Vagina (tissue), 2 donors: ENCODE measurements at regions not wholly inside any gene's neighbourhood (a gene's known extent, or its start where the extent isn't known, plus 50 kb on each side); places are given as distances from the start of the nearest gene placed in this dataset.
"Not testable (repeated sequence)": the region's sequence is repeated elsewhere in the genome, so short reads cannot be mapped to it uniquely, and the experiment has no call there.

Experiments
- DNase-seq, 2 donors: peaks; one replicate each; pipeline ENCODE4 v3.0.0-alpha.2; 2017; ENCODE audit errors: extremely low spot score in 2 of 2
- H3K27ac ChIP-seq: fragments of 200-600 bp; sonication (generic); one replicate; pipeline ENCODE4 v1.5.1; 2019
- H3K27me3 ChIP-seq: fragments of 200-600 bp; sonication (generic); one replicate; pipeline ENCODE4 v1.5.1; 2019
- H3K36me3 ChIP-seq, 2 donors: fragments of 200-600 bp; sonication (generic); one replicate each; pipeline ENCODE4 v1.5.1; 2017 to 2019
- H3K4me1 ChIP-seq: fragments of 200-600 bp; sonication (generic); one replicate; pipeline ENCODE4 v1.5.1; 2019
- H3K4me3 ChIP-seq, 2 donors: fragments of 200-600 bp; sonication (generic); 1 replicate in 1 of 2; 2 replicates in 1 of 2; pipeline ENCODE4 v1.5.1; 2016 to 2019
- H3K9me3 ChIP-seq: fragments of 200-600 bp; sonication (generic); one replicate; pipeline ENCODE4 v1.5.1; 2019
- CTCF ChIP-seq, 3 experiments: fragments of 450-650 bp in 2 of 3; fragments of 200-600 bp in 1 of 3; sonication (generic) in 1 of 3; IDR thresholded peaks; one replicate each; pipeline ENCODE4 v1.5.1; 2017 to 2019; ENCODE audit warnings: antibody characterized with exemption in 3 of 3, mild to moderate bottlenecking in 2 of 3, moderate library complexity in 2 of 3
- POLR2A ChIP-seq, 2 donors: fragments of 450-650 bp; IDR thresholded peaks; one replicate each; pipeline ENCODE4 v1.6.1; 2017; ENCODE audit warnings: antibody characterized with exemption in 2 of 2, mild to moderate bottlenecking in 2 of 2, moderate library complexity in 2 of 2
- POLR2AphosphoS5 ChIP-seq, 2 donors: sonication (generic); formaldehyde crosslinking; IDR thresholded peaks; one replicate each; pipeline ENCODE4 v1.9.0; 2017; ENCODE audit warnings: antibody characterized with exemption in 2 of 2, mild to moderate bottlenecking in 2 of 2, low read depth in 1 of 2; ENCODE audit not compliant: insufficient read depth in 1 of 2
- intact Hi-C: fragments of 100-400 bp; cut with DNase I; formaldehyde crosslinking; loops from one replicate; pipeline ENCODE4 v1.15.1; 2023

GRCh38 chr10:84862551-84862950, 534.2 kb downstream of the CCSER2 start:
- Histone ChIP-seq H3K27me3 (no peaks in the 10 kb centered on the region), H3K4me3 (no peak overlapping the region), H3K4me1 (no peaks in the 10 kb centered on the region), H3K9me3 (no peaks in the 10 kb centered on the region), H3K27ac (no peak overlapping the region), H3K36me3 (no peaks in the 10 kb centered on the region)
- DNase-seq: no peak
- intact Hi-C loops: no loop called here
- TF ChIP-seq CTCF (IDR thresholded peaks at IDR 0.05): no peak
- TF ChIP-seq POLR2A (IDR thresholded peaks at IDR 0.05): no peak
- TF ChIP-seq POLR2AphosphoS5 (IDR thresholded peaks at IDR 0.05; ENCODE audit: insufficient read depth in 1 of 2, low read depth in 1 of 2): no peak

- H3K27ac ChIP-seq: no peak overlapping the region
- no peak for TF ChIP-seq POLR2A (IDR thresholded peaks at IDR 0.05)
- no peak for TF ChIP-seq POLR2AphosphoS5 (IDR thresholded peaks at IDR 0.05; ENCODE audit: insufficient read depth in 1 of 2, low read depth in 1 of 2)
- no peak for TF ChIP-seq CTCF (IDR thresholded peaks at IDR 0.05)
- no peaks in the 10 kb centered on the region for H3K9me3 ChIP-seq
- intact Hi-C loops: no loop called here
- H3K4me3 ChIP-seq: no peak overlapping the region
- no peaks in the 10 kb centered on the region for H3K27me3 ChIP-seq
- DNase-seq: no peak
- H3K36me3 ChIP-seq: no peaks in the 10 kb centered on the region
- H3K4me1 ChIP-seq: no peaks in the 10 kb centered on the region
Measured at GRCh38 chr10:84863675-84864074, 535.3 kb downstream of the CCSER2 start.

- intact Hi-C loops: no loop called here
- TF ChIP-seq POLR2AphosphoS5 (IDR thresholded peaks at IDR 0.05; ENCODE audit: insufficient read depth in 1 of 2, low read depth in 1 of 2) (no peak), CTCF (IDR thresholded peaks at IDR 0.05) (no peak), POLR2A (IDR thresholded peaks at IDR 0.05) (no peak)
- no peak for DNase-seq
Measured at GRCh38 chr10:84876116-84876999, 548.0 kb downstream of the CCSER2 start.

GRCh38 chr10:84879991-84880390, 551.6 kb downstream of the CCSER2 start:
- DNase-seq: no peak
- TF ChIP-seq POLR2AphosphoS5 (IDR thresholded peaks at IDR 0.05; ENCODE audit: insufficient read depth in 1 of 2, low read depth in 1 of 2): no peak
- Histone ChIP-seq H3K36me3 (no peaks in the 10 kb centered on the region), H3K4me1 (no peaks in the 10 kb centered on the region), H3K4me3 (no peak overlapping the region), H3K27me3 (no peaks in the 10 kb centered on the region), H3K27ac (no peak overlapping the region), H3K9me3 (no peaks in the 10 kb centered on the region)
- intact Hi-C loops: no loop called here

More at GRCh38 chr10:84876116-84876999, 548.0 kb downstream of the CCSER2 start:
- no peak overlapping the region for H3K27ac ChIP-seq
- no peaks in the 10 kb centered on the region for H3K36me3 ChIP-seq
- H3K4me1 ChIP-seq: no peaks in the 10 kb centered on the region
- H3K4me3 ChIP-seq: no peak overlapping the region
- H3K9me3 ChIP-seq: no peaks in the 10 kb centered on the region
- H3K27me3 ChIP-seq: no peaks in the 10 kb centered on the region

- H3K4me3 ChIP-seq, H3K27me3 ChIP-seq, H3K4me1 ChIP-seq, H3K9me3 ChIP-seq, intact Hi-C loops, H3K36me3 ChIP-seq, H3K27ac ChIP-seq, DNase-seq: not testable (repeated sequence)
Measured at GRCh38 chr10:84881696-84882095, 553.3 kb downstream of the CCSER2 start.

- H3K4me3 ChIP-seq: no peak overlapping the region
- TF ChIP-seq POLR2A (IDR thresholded peaks at IDR 0.05) (no peak), CTCF (IDR thresholded peaks at IDR 0.05) (no peak), POLR2AphosphoS5 (IDR thresholded peaks at IDR 0.05; ENCODE audit: insufficient read depth in 1 of 2, low read depth in 1 of 2) (no peak)
- H3K27ac ChIP-seq: no peak overlapping the region
- no peaks in the 10 kb centered on the region for H3K4me1 ChIP-seq
- DNase-seq: no peak
- intact Hi-C loops: no loop called here
- no peaks in the 10 kb centered on the region for H3K9me3 ChIP-seq
- no peaks in the 10 kb centered on the region for H3K27me3 ChIP-seq
- no peaks in the 10 kb centered on the region for H3K36me3 ChIP-seq
Measured at GRCh38 chr10:84890706-84891105, 562.3 kb downstream of the CCSER2 start.
